Activated CD4-positive, alpha-beta memory T cell treated with anti-CD3 and anti-CD28 coated beads for 36 hours (primary cell): ENCODE measurements at regions not wholly inside any gene's neighbourhood (a gene's known extent, or its start where the extent isn't known, plus 50 kb on each side); places are given as distances from the start of the nearest gene placed in this dataset.

Source experiments
- CTCF ChIA-PET: fragments of 350-600 bp; sonication (Branson Sonifier 250); formaldehyde crosslinking; loops from one replicate; lab custom pipeline; 2021; ENCODE audit warnings: antibody characterized with exemption, inconsistent platforms; lab: Charles Lee
- POLR2A ChIA-PET: fragments of 350-600 bp; sonication (Branson Sonifier 250); formaldehyde crosslinking; loops from one replicate; lab custom pipeline; 2021; ENCODE audit warnings: antibody characterized with exemption; lab: Charles Lee
- DNase-seq: peaks from one replicate; pipeline ENCODE4 v3.0.0-alpha.2; 2020
- H3K27ac Mint-ChIP-seq: one replicate; pipeline ENCODE4 v1.8.0; 2021; ENCODE audit warnings: mixed read lengths
- H3K27me3 Mint-ChIP-seq: one replicate; pipeline ENCODE4 v1.8.0; 2021; ENCODE audit warnings: mixed read lengths
- H3K36me3 Mint-ChIP-seq: one replicate; pipeline ENCODE4 v1.8.0; 2021; ENCODE audit warnings: mixed read lengths
- H3K4me1 Mint-ChIP-seq: one replicate; pipeline ENCODE4 v1.8.0; 2021; ENCODE audit warnings: low read depth, mixed read lengths
- H3K4me3 Mint-ChIP-seq: one replicate; pipeline ENCODE4 v1.8.0; 2021; ENCODE audit warnings: mild to moderate bottlenecking, mixed read lengths
- H3K9me3 Mint-ChIP-seq: one replicate; pipeline ENCODE4 v1.8.0; 2021; ENCODE audit warnings: mixed read lengths
- intact Hi-C: fragments of 100-400 bp; cut with micrococcal nuclease; formaldehyde crosslinking; loops from one replicate; pipeline ENCODE4 v1.15.1; 2023

GRCh38 chr6:113625850-113626249 is 231.3 kb upstream of the MARCKS start:
- intact Hi-C loops, result no loop called here
- H3K27ac Mint-ChIP-seq, result no peak overlapping the region
- POLR2A ChIA-PET, result no interaction called here

GRCh38 chr6:113626475-113626874 is 230.7 kb upstream of the MARCKS start:
- Mint-ChIP-seq H3K27ac (no peak overlapping the region), H3K4me3 (no peak overlapping the region), H3K9me3 (no peaks in the 10 kb centered on the region), H3K4me1 (peaks cover 37% of the 10 kb centered on the region), H3K27me3 (peaks cover 2% of the 10 kb centered on the region), H3K36me3 (no peaks in the 10 kb centered on the region)
- ChIA-PET POLR2A (no interaction called here), CTCF (no interaction called here)
- intact Hi-C loops, result no loop called here
- DNase-seq, result no peak

More at GRCh38 chr6:113625850-113626249, 231.3 kb upstream of the MARCKS start:
- H3K36me3 Mint-ChIP-seq, result no peaks in the 10 kb centered on the region
- no peak for DNase-seq
- peaks cover 3% of the 10 kb centered on the region for H3K27me3 Mint-ChIP-seq
- H3K9me3 Mint-ChIP-seq, result no peaks in the 10 kb centered on the region
- CTCF ChIA-PET, result no interaction called here
- peaks cover 30% of the 10 kb centered on the region for H3K4me1 Mint-ChIP-seq
- H3K4me3 Mint-ChIP-seq, result no peak overlapping the region

- CTCF ChIA-PET, result no interaction called here
- Mint-ChIP-seq H3K36me3 (no peaks in the 10 kb centered on the region), H3K27ac (no peak overlapping the region), H3K9me3 (no peaks in the 10 kb centered on the region), H3K27me3 (no peaks in the 10 kb centered on the region), H3K4me1 (peaks cover 45% of the 10 kb centered on the region), H3K4me3 (no peak overlapping the region)
- intact Hi-C loops, result no loop called here
- no peak for DNase-seq
- POLR2A ChIA-PET, result no interaction called here
These were observed 229.7 kb upstream of the MARCKS start for GRCh38 chr6:113627480-113627879.

GRCh38 chr6:113629256-113629655 is 227.9 kb upstream of the MARCKS start:
- ChIA-PET CTCF (no interaction called here), POLR2A (no interaction called here)
- no peak overlapping the region for H3K27ac Mint-ChIP-seq
- no peak for DNase-seq
- H3K27me3 Mint-ChIP-seq, result no peaks in the 10 kb centered on the region
- peaks cover 50% of the 10 kb centered on the region for H3K4me1 Mint-ChIP-seq
- intact Hi-C loops, result no loop called here
- no peaks in the 10 kb centered on the region for H3K36me3 Mint-ChIP-seq
- no peaks in the 10 kb centered on the region for H3K9me3 Mint-ChIP-seq
- no peak overlapping the region for H3K4me3 Mint-ChIP-seq

- no peaks in the 10 kb centered on the region for H3K27me3 Mint-ChIP-seq
- H3K4me3 Mint-ChIP-seq, result no peak overlapping the region
- DNase-seq, result no peak
- no peaks in the 10 kb centered on the region for H3K36me3 Mint-ChIP-seq
- no peak overlapping the region for H3K27ac Mint-ChIP-seq
- CTCF ChIA-PET, result no interaction called here
- peaks cover 59% of the 10 kb centered on the region for H3K4me1 Mint-ChIP-seq
- POLR2A ChIA-PET, result interaction anchor here (0.6 kb wide), 1 partner anchor 226 kb away, joined by 3 read pairs; no protein-coding TSS in a partner anchor
- intact Hi-C loops, result loop anchor here (2.0 to 5.0 kb wide), 4 partner anchors 177 to 1343 kb away; partner anchors contain the start of gene HDAC2
- H3K9me3 Mint-ChIP-seq, result no peaks in the 10 kb centered on the region
These were observed 227.0 kb upstream of the MARCKS start for GRCh38 chr6:113629975-113630737.

GRCh38 chr6:113630738-113631535 is 226.2 kb upstream of the MARCKS start:
- intact Hi-C loops, result loop anchor here (1.0 to 5.0 kb wide), 5 partner anchors 59 to 1344 kb away; partner anchors contain the start of gene HDAC2
- peak overlapping the region; percentile 28 for H3K4me3 Mint-ChIP-seq
- DNase-seq, result peak; percentile 58

GRCh38 chr6:113631666-113632065 is 225.5 kb upstream of the MARCKS start:
- no peak for DNase-seq
- intact Hi-C loops, result loop anchor here (1.0 to 5.0 kb wide), 5 partner anchors 59 to 1344 kb away; partner anchors contain the start of gene HDAC2
- no peak overlapping the region for H3K4me3 Mint-ChIP-seq
- POLR2A ChIA-PET, result no interaction called here
- no peaks in the 10 kb centered on the region for H3K27me3 Mint-ChIP-seq
- H3K4me1 Mint-ChIP-seq, result peaks cover 55% of the 10 kb centered on the region
- no peaks in the 10 kb centered on the region for H3K36me3 Mint-ChIP-seq
- no peaks in the 10 kb centered on the region for H3K9me3 Mint-ChIP-seq
- CTCF ChIA-PET, result no interaction called here
- peak overlapping the region; percentile 71 for H3K27ac Mint-ChIP-seq

More at GRCh38 chr6:113630738-113631535, 226.2 kb upstream of the MARCKS start:
- CTCF ChIA-PET, result no interaction called here
- H3K4me1 Mint-ChIP-seq, result peaks cover 56% of the 10 kb centered on the region
- POLR2A ChIA-PET, result no interaction called here
- no peaks in the 10 kb centered on the region for H3K9me3 Mint-ChIP-seq
- H3K36me3 Mint-ChIP-seq, result no peaks in the 10 kb centered on the region
- no peaks in the 10 kb centered on the region for H3K27me3 Mint-ChIP-seq
- H3K27ac Mint-ChIP-seq, result peak overlapping the region; percentile 71

GRCh38 chr6:113632220-113632864 is 224.8 kb upstream of the MARCKS start:
- H3K4me1 Mint-ChIP-seq, result peaks cover 52% of the 10 kb centered on the region
- peak; percentile 77 for DNase-seq
- intact Hi-C loops, result loop anchor here (5.0 kb wide), 3 partner anchors 175 to 1345 kb away; partner anchors contain the start of gene HDAC2
- ChIA-PET POLR2A (no interaction called here), CTCF (no interaction called here)
- H3K9me3 Mint-ChIP-seq, result no peaks in the 10 kb centered on the region
- peak overlapping the region; percentile 72 for H3K27ac Mint-ChIP-seq
- peak overlapping the region; percentile 54 for H3K4me3 Mint-ChIP-seq
- no peaks in the 10 kb centered on the region for H3K27me3 Mint-ChIP-seq
- H3K36me3 Mint-ChIP-seq, result no peaks in the 10 kb centered on the region

- H3K9me3 Mint-ChIP-seq, result no peaks in the 10 kb centered on the region
- no peak overlapping the region for H3K4me3 Mint-ChIP-seq
- CTCF ChIA-PET, result no interaction called here
- no peak for DNase-seq
- POLR2A ChIA-PET, result interaction anchor here (1.2 kb wide), 1 partner anchor 13 kb away, joined by 3 read pairs; no protein-coding TSS in a partner anchor
- H3K36me3 Mint-ChIP-seq, result no peaks in the 10 kb centered on the region
- intact Hi-C loops, result loop anchor here (5.0 kb wide), 3 partner anchors 174 to 1346 kb away; partner anchors contain the start of gene HDAC2
- no peaks in the 10 kb centered on the region for H3K27me3 Mint-ChIP-seq
- H3K27ac Mint-ChIP-seq, result no peak overlapping the region
- H3K4me1 Mint-ChIP-seq, result peaks cover 42% of the 10 kb centered on the region
These were observed 223.5 kb upstream of the MARCKS start for GRCh38 chr6:113633638-113634037.

- no peak overlapping the region for H3K27ac Mint-ChIP-seq
These were observed 222.6 kb upstream of the MARCKS start for GRCh38 chr6:113634352-113635163.

GRCh38 chr6:113635222-113635986 is 221.7 kb upstream of the MARCKS start:
- CTCF ChIA-PET, result no interaction called here
- no peak for DNase-seq
- Mint-ChIP-seq H3K4me1 (peaks cover 35% of the 10 kb centered on the region), H3K9me3 (no peaks in the 10 kb centered on the region), H3K27me3 (no peaks in the 10 kb centered on the region), H3K4me3 (no peak overlapping the region), H3K27ac (no peak overlapping the region), H3K36me3 (no peaks in the 10 kb centered on the region)
- intact Hi-C loops, result no loop called here
- POLR2A ChIA-PET, result no interaction called here

More at GRCh38 chr6:113634352-113635163, 222.6 kb upstream of the MARCKS start:
- Mint-ChIP-seq H3K9me3 (no peaks in the 10 kb centered on the region), H3K4me1 (peaks cover 41% of the 10 kb centered on the region), H3K27me3 (no peaks in the 10 kb centered on the region), H3K4me3 (no peak overlapping the region), H3K36me3 (no peaks in the 10 kb centered on the region)
- ChIA-PET CTCF (no interaction called here), POLR2A (no interaction called here)
- intact Hi-C loops, result loop anchor here (5.0 kb wide), 3 partner anchors 173 to 1347 kb away; partner anchors contain the start of gene HDAC2
- DNase-seq, result no peak
